Fibroblast of peridontal ligament (primary cell): ENCODE measurements at regions not wholly inside any gene's neighbourhood (a gene's known extent, or its start where the extent isn't known, plus 50 kb on each side); places are given as distances from the start of the nearest gene placed in this dataset.

Experiments used
- DNase-seq: peaks from one replicate; pipeline ENCODE4 v3.0.0-alpha.2; 2010; ENCODE audit errors: extremely low read depth

- DNase-seq: no peak
These were observed 554.8 kb downstream of the NUF2 start for GRCh38 chr1:163876546-163876945.

DNA sequence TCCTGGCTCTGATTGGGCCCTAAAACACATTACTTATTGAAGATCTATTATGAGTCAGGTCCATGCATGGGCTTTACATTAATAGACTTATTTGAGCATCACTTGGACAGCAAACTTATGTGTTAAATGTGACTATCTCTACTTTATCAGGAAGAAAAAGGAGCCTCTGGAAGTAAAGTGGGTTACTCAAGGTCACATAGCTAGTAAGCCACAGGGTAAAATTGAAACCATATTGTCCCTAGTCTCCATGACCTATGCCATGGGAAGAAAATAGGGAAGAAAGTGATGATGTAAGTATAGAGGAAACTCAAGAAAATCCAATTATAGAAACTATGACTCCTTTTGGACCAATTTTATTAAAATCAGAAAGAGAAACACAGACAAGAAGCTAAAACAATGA, 555.3 kb downstream of the NUF2 start:
- DNase-seq: peak; percentile 95

GRCh38 chr1:163885510-163885909, 563.8 kb downstream of the NUF2 start:
- DNase-seq: no peak

- peak; percentile 48 for DNase-seq
These were observed 574.2 kb downstream of the NUF2 start for GRCh38 chr1:163896001-163896400.

DNA sequence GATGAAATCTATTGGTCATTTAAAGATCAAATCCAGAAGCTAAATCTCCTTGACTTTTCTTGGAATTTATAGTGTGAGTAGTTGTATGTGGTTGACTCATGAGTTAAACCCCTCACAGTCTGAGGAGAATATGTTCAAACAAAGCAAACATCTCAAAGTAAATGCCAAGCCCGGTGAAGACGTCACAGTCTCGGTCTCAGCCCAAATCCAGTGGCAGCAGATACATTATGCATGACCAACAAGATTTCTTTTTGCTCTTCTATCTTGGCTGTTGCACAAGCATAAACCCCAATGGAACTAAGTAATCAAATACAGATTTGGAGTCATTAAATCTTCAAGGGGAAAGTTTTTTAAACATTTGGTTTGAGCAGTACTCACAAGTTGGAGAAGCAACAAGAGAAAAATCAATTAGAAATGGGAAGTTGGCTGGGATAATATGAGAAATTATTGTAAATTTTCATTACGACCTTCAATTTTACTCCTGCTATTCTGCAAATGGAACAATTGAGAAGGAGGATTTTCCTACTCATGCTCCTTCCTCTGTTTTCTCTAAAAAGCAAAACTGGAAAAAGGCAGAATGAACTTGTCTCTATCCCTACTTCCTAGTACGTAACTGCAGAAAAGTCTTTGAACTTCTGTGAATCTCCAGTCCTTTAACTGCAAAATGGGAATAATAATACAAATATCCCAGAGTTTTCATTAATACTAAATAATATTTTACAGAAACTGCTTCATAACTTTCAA, 575.8 kb downstream of the NUF2 start:
- DNase-seq: peak; percentile 100

GRCh38 chr1:163906283-163906682, 584.5 kb downstream of the NUF2 start:
- DNase-seq: no peak

DNA sequence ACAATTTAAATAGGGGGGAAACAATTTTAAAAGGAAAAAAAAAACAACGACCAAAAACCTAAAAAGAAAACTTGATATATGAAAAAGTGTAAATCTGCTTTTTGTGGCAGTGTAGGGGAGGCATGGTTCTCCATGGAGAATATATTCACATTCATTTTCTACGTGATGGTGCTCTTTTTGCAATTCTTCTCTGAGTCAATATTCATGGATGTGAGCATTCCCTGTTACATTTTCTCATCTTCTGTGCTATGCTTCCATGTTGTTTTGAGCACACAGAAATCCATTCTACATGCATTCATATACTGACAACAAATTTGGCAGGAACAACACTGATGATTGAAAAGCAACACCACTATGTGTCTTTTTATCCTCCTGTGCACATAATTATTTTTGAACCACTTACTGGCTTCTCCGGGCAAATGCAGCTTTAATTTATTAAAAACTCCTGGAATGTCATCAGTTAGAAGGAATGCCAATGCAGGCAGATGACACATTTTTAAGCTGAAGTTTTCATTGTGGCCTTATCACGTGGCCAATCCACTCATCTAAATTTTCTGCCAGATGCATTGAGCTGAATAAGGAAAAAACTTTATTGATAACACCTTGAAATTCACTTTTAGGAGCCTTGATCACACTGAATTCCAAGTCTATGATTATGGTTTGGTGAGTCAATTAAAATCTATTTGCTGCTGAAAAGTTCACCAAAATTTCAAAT, 590.6 kb downstream of the NUF2 start:
- DNase-seq: peak; percentile 33

DNA sequence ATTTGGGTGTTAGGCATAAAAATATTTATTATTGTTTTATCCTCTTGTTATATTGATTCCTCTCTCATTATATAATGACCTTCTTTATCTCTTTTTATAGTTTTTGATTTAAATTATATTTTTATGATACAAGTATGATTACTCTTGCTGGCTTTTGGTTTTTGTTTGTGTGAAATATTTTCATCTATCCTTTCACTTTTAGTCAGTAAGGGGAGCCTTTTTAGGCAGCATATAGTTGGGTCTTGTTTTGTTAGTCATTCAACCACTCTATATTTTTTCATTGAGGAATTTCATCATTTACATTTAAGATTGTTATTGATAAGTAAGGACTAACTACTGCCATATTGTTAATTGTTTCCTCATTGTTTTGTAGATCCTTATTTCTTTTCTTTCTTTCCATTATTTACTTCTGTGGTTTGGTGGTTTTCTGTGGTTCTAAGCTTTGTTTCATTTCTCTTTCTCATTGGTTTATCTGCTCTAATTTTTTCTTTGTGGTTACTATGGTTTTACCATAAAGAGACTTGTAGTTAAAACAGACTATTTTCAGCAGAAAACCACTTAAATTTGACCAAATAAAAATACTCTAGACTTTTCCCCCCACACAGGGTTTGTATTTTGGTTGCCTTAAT, 593.1 kb downstream of the NUF2 start:
- peak; percentile 78 for DNase-seq

GRCh38 chr1:163922743-163923201, 601.0 kb downstream of the NUF2 start:
- peak; percentile 33 for DNase-seq

DNA sequence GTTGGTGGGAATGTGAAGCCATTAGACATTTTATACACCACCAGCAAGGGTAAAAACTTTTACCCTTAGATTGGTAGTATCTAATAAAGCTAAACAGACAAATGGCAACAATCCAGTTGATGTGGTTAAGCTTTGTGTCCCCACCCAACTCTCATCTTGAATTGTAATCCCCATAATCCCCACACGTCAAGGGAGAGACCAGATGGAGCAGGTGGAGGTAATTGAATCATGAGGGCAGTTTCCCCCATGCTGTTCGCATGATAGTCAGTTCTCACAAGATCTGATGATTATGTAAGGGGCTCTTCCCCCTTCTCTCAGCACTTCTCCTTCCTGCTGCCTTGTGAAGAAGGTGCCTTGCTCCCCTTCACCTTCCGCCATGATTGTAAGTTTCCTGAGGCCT, 602.3 kb downstream of the NUF2 start:
- no peak for DNase-seq

GRCh38 chr1:163927493-163927892, 605.7 kb downstream of the NUF2 start:
- DNase-seq: no peak

- DNase-seq: peak; percentile 10
These were observed 606.3 kb downstream of the NUF2 start for GRCh38 chr1:163928069-163928468.

DNA sequence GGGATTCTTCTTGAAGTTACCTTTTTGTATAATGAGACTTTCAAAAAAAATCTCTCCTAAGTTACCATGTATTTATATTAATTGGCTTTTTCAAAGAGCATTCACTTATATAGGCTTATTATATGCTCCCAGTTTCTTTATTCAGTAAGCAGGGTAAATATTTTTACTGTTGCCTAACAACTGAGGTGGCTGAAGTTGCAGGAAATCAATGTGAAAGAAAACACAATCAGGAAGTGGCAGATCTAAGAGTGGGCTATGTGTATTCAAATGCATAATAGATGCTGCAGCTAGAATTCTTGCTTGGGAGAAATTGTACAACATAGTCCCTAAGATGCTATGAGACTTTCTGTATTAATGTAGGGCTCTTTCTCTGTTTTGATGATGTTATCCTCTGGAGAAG, 606.9 kb downstream of the NUF2 start:
- no peak for DNase-seq

DNA sequence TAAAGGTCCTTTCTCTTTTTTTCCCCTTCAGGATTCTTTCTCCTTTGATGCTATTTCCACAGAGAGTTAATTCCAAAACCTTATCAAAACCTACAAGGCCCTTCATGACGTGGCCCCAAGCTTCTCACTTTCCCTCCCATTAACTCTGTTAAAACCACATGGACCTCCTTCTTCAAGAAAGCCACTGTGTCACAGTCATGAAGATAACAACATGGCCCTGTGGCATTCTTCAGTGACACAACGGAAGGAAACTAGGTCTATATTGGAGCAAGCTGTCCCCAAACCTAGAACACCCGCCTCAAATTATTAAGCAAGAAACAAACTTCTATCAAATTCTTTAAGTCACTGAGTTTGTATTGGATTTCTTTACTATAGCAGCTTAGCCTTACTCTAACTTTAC, 611.1 kb downstream of the NUF2 start:
- DNase-seq: no peak

GRCh38 chr1:163933437-163933836, 611.7 kb downstream of the NUF2 start:
- no peak for DNase-seq

GRCh38 chr1:163935738-163936374, 614.1 kb downstream of the NUF2 start:
- DNase-seq: no peak

DNA sequence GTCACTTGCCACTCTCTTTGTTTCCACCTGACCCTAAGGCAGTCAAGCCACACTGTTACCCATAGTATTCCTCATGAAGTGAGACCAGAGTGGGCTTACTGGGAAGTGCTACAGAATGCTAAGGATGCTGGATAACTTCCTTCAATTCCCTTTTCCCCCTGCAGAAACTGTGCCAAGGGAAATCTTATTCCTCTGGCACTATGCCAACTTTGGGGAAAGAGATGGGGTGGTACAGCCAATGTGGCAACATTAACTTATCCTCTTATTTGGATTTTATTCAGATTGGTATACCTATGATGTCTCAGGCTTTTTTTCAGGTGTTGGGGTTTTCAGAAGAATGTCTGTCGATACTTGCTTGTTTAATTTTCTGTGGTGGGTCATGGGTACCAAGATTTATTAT, 599.4 kb upstream of the PBX1 start:
- no peak for DNase-seq

DNA sequence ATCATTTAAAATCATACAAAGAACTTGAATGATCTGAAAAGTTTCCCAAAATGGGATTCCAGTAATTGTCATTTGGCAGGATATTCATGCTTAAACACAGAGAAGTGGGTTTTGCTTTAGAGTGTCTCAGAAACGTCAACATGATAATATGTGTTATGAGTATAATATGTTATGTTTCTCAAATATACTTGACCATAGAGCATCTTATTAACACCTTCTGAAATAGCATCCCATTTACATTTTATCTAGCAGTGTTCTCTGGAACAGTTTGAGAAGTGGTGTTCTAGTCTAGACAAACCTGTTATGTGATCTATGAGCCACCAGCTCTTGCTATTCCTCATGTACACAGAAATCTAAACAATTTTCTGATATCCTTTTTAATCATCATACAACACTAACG, 588.8 kb upstream of the PBX1 start:
- no peak for DNase-seq

DNA sequence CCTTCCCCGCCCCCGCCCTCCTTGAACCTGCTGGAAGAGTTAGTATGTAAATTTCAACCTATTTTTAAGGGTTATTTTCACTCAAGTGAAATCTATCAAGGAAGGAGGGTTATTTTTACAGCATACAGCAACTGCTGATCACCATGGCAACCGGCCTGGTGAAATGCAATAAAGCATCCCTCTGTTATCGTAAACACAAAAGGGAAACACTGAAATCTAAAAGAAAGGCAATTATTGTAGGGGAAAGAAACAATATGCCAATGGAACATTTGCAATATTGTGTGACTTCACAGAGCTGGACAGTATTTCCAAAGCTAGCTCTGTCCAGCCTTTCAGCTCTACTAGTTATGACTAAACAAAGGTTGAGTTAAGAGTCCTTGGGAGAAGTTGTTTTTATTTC, 588.3 kb upstream of the PBX1 start:
- no peak for DNase-seq

DNA sequence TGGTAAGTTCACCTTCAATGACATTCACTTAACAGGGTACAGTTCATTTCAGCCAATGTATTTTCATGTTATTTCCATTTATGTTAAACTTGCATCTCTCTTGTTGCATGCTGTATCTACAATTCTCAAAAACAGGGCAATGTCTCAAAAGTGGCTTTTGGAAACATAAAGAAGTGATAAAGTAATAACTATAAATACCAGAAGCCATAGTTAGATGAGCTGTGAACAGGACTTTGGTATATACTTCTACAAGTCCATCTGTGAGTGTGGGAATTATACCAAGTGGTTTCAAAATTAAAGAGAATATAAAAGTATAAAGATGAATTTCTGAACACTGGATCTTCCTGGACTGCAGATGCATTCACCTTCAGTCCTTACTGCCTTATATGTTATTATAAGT, 585.4 kb upstream of the PBX1 start:
- DNase-seq: no peak

DNA sequence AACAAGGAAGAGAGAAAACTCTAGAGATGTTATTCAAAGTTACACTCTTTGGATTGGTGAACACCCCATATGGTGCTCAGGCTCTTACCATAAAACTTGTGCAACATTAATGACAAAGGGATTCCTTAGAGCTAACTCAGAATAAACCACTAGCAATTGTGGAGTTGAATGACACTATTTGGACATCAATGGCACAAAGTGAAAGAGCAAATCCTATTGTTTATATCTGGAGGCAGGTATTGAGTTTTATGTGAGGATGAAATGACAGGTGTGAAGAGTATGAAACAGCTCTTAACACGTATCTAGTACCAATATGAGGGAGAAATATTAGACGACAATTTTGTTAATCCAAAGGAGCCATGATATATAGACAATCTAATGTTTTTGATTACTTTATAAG, 584.9 kb upstream of the PBX1 start:
- no peak for DNase-seq

DNA sequence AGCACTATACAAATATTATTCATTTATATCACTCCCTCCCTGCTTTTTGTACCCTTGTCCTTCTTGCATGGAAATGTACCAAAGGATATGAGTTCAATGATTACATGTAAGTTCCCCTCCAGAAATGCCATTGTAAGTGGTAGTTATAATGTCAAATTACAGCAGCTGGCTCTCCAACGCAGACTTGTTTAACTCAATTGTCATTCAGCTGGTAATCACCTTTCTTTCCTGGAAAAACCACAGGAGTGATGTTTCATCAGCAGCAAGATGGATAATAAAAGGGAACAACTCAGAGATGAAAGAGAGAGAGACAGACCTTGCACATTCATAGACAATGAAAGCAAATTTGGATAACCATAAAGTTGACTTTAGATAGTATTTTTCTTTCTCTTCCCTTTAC, 578.6 kb upstream of the PBX1 start:
- no peak for DNase-seq
